ENCODE measurements at regions not wholly inside any gene's neighbourhood (a gene's known extent, or its start where the extent isn't known, plus 50 kb on each side); places are given as distances from the start of the nearest gene placed in this dataset.

GRCh38 chr9:87285183-87285850 lies 212.3 kb upstream of the DAPK1 start:
- TF ChIP-seq CTCF (IDR thresholded peaks at IDR 0.05), result no peak
- no peak for TF ChIP-seq POLR2A (IDR thresholded peaks at IDR 0.05)
